ENCODE measurements at regions not wholly inside any gene's neighbourhood (a gene's known extent, or its start where the extent isn't known, plus 50 kb on each side); places are given as distances from the start of the nearest gene placed in this dataset.

GRCh38 chr4:162685410-162685809, 481.3 kb downstream of the NAF1 start:
- TF ChIP-seq CTCF (conservative IDR thresholded peaks at IDR 0.05 in 1 of 2, IDR thresholded peaks at IDR 0.05 in 1 of 2; ENCODE audit: low read depth in 1 of 2, low read length in 2 of 2) (no peak), EZH2 (IDR thresholded peaks at IDR 0.05; ENCODE audit: low read length, missing control alignments) (no peak)
